DMS114 treated with DMSO at 0.1 percent for 48 hours (cell line): ENCODE measurements at regions not wholly inside any gene's neighbourhood (a gene's known extent, or its start where the extent isn't known, plus 50 kb on each side); places are given as distances from the start of the nearest gene placed in this dataset.
"Not testable (repeated sequence)": the region's sequence is repeated elsewhere in the genome, so short reads cannot be mapped to it uniquely, and the experiment has no call there.

ENCODE experiments used
- DNase-seq: peaks from one replicate; lab custom pipeline; 2025; ENCODE audit not compliant: unreplicated experiment; lab: John Stamatoyannopoulos, UW

- DNase-seq: no peak
These were observed 51.5 kb upstream of the MELK start for GRCh38 chr9:36521148-36521547.

- no peak for DNase-seq
These were observed 55.6 kb upstream of the MELK start for GRCh38 chr9:36517131-36517530.

- DNase-seq: no peak
These were observed 68.5 kb upstream of the MELK start for GRCh38 chr9:36504156-36504555.

GRCh38 chr9:36503172-36504088 lies 69.3 kb upstream of the MELK start:
- no peak for DNase-seq

GRCh38 chr9:36501727-36502126 lies 71.0 kb upstream of the MELK start:
- DNase-seq: no peak

- not testable (repeated sequence) for DNase-seq
These were observed 71.8 kb upstream of the MELK start for GRCh38 chr9:36500931-36501330.

- no peak for DNase-seq
These were observed 73.4 kb upstream of the MELK start for GRCh38 chr9:36499174-36499890.

GRCh38 chr9:36493564-36493963 lies 79.1 kb upstream of the MELK start:
- DNase-seq: not testable (repeated sequence)

- DNase-seq: no peak
These were observed 79.8 kb upstream of the MELK start for GRCh38 chr9:36492865-36493264.

GRCh38 chr9:36489453-36489852 lies 83.2 kb upstream of the MELK start:
- no peak for DNase-seq

- no peak for DNase-seq
These were observed 84.3 kb upstream of the MELK start for GRCh38 chr9:36488389-36488756.

- DNase-seq: peak; percentile 56
These were observed 85.0 kb upstream of the MELK start for GRCh38 chr9:36487482-36488388.

GRCh38 chr9:36486933-36487481 lies 85.7 kb upstream of the MELK start:
- no peak for DNase-seq

- DNase-seq: no peak
These were observed 86.3 kb upstream of the MELK start for GRCh38 chr9:36486329-36486932.

GRCh38 chr9:36485647-36486328 lies 85.7 kb upstream of the RNF38 start:
- no peak for DNase-seq

- DNase-seq: no peak
These were observed 84.1 kb upstream of the RNF38 start for GRCh38 chr9:36484124-36484523.

- no peak for DNase-seq
These were observed 79.0 kb upstream of the RNF38 start for GRCh38 chr9:36479101-36479500.

- no peak for DNase-seq
These were observed 71.3 kb upstream of the RNF38 start for GRCh38 chr9:36471359-36471758.

- no peak for DNase-seq
These were observed 70.7 kb upstream of the RNF38 start for GRCh38 chr9:36470643-36471290.
